OCI-LY3 (cell line): ENCODE measurements at regions not wholly inside any gene's neighbourhood (a gene's known extent, or its start where the extent isn't known, plus 50 kb on each side); places are given as distances from the start of the nearest gene placed in this dataset.

ENCODE experiments used
- CTCF ChIP-seq: fragments of 200-600, 300-600 bp; sonication (generic); IDR thresholded peaks from 2 replicates; pipeline ENCODE4 v1.5.1; 2014; ENCODE audit warnings: antibody characterized with exemption, low read length, low read depth
- EZH2phosphoT487 ChIP-seq: fragments of 200-600 bp; shearing (Covaris generic); IDR thresholded peaks from 2 replicates; pipeline ENCODE4 v1.6.1; 2018; ENCODE audit warnings: antibody characterized with exemption, mixed run types, low read depth

- peak; percentile 68 for TF ChIP-seq CTCF
- no peak for TF ChIP-seq EZH2phosphoT487
Measured at GRCh38 chr5:108521841-108522506, 140.1 kb upstream of the FBXL17 start.
